ENCODE measurements at regions not wholly inside any gene's neighbourhood (a gene's known extent, or its start where the extent isn't known, plus 50 kb on each side); places are given as distances from the start of the nearest gene placed in this dataset.

- DNase-seq (ENCODE audit: low read depth): no peak
Observed at GRCh38 chr2:6203291-6203959, 511.2 kb downstream of the SOX11 start.

GRCh38 chr2:6206882-6207281 is 514.7 kb downstream of the SOX11 start:
- DNase-seq (ENCODE audit: low read depth): no peak

- DNase-seq (ENCODE audit: low read depth): no peak
Observed at GRCh38 chr2:6211236-6211635, 519.1 kb downstream of the SOX11 start.

GRCh38 chr2:6212491-6212890 is 520.3 kb downstream of the SOX11 start:
- DNase-seq (ENCODE audit: low read depth): no peak

GRCh38 chr2:6213056-6213780 is 521.0 kb downstream of the SOX11 start:
- no peak for DNase-seq (ENCODE audit: low read depth)

GRCh38 chr2:6214471-6214870 is 522.3 kb downstream of the SOX11 start:
- no peak for DNase-seq (ENCODE audit: low read depth)

GRCh38 chr2:6215053-6215452 is 522.9 kb downstream of the SOX11 start:
- no peak for DNase-seq (ENCODE audit: low read depth)

DNA sequence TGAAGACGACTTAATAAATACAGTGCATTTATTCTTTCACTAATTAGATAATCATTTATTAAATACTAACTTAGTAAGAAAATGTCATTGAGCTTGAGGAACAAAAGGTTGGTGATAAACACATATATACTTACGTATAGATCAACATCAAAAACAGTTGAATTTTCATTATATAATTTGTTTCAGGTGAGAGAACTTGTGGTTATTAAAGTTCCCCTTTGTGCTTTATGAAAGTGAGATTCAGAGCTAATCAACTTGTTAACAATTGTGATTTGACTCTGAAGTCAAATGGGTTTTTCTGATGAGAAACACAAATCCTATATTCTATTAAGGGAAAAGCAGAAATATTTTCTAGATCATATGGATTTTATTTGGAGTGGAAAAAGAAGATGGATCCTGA is 524.0 kb downstream of the SOX11 start:
- no peak for DNase-seq (ENCODE audit: low read depth)

GRCh38 chr2:6218926-6219325 is 526.7 kb downstream of the SOX11 start:
- DNase-seq (ENCODE audit: low read depth): no peak

GRCh38 chr2:6219906-6220305 is 527.7 kb downstream of the SOX11 start:
- DNase-seq (ENCODE audit: low read depth): no peak

GRCh38 chr2:6222296-6222695 is 530.1 kb downstream of the SOX11 start:
- no peak for DNase-seq (ENCODE audit: low read depth)

- no peak for DNase-seq (ENCODE audit: low read depth)
Observed at GRCh38 chr2:6224267-6224666, 532.1 kb downstream of the SOX11 start.

GRCh38 chr2:6228251-6228650 is 536.1 kb downstream of the SOX11 start:
- DNase-seq (ENCODE audit: low read depth): no peak

DNA sequence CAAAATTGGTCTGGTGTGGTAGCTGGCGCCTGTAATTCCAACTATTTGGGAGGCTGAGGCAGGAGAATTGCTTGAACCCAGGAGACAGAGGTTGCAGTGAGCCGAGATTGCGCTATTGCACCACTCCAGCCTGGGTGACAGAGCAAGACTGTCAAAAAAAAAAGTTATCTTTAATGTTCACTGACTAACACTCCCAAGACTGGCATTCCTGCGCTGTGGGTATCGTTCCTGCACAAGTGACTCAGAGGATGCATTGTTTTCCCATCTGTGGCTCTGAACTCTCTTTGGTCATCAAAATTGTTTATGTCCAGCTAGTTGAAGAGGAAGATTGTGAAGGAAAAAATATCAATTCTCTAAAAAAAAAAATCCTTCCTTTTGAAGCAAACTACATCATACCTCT is 539.0 kb downstream of the SOX11 start:
- no peak for DNase-seq (ENCODE audit: low read depth)

DNA sequence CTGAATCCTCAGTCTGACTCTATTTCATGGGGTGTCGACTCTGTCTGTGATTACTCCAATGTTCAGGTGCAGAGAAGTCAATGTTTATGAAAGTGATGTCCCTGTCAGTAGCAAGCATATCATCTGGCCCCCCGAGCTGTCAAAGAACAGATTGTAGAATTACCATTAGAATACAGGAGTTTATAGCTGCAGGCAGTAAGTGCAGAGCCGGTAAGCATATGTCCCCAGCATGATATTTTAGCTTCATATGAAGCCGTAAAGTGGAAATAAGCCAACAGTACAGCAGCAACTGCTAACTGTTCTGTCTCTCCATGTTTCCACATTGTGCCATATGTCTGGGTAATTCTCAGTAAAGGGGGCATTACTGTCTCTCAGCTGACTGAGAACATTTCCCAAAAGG is 541.8 kb downstream of the SOX11 start:
- DNase-seq (ENCODE audit: low read depth): no peak

DNA sequence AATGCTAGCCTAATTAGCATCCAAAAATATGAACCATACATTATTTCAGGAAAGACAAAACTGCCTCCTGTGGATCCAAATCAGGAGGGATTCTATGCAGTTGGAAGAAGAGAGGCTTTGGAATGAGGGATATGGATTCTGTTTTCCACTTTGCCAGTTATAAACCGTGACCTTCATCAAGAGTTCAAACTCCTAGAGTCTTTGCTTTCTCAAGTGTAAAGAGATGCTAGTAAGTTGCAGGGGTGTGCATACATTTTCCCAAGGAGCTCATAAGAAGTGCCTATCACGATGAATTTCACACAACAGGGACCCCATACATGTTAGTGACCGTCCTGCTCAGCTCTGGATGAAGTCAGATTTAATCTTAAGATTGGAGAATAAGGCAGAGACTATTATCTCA is 542.5 kb downstream of the SOX11 start:
- DNase-seq (ENCODE audit: low read depth): no peak

DNA sequence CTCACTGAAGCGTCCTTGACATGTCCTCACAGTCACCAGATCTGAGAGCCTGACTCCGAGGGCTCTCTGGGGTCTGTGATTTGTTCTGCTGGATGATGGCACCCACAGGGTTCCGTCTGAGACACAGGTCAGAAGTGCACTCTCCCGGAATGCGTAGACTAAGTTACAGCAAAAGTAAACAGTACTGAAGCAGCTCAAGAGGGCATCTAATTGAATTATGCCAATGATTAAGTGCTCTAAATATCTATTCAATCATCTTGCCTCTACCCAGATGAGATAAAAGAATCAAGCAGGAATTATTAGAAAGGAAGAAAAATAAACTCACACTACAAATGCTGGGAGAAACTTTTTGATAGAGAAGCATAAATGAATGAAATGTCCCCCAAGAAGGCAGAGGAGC is 544.1 kb downstream of the SOX11 start:
- no peak for DNase-seq (ENCODE audit: low read depth)

- DNase-seq (ENCODE audit: low read depth): no peak
Observed at GRCh38 chr2:6237039-6237660, 545.0 kb downstream of the SOX11 start.

GRCh38 chr2:6249557-6249956 is 557.4 kb downstream of the SOX11 start:
- DNase-seq (ENCODE audit: low read depth): no peak

- no peak for DNase-seq (ENCODE audit: low read depth)
Observed at GRCh38 chr2:6254441-6254840, 562.3 kb downstream of the SOX11 start.

- DNase-seq (ENCODE audit: low read depth): no peak
Observed at GRCh38 chr2:6264198-6264597, 572.0 kb downstream of the SOX11 start.

DNA sequence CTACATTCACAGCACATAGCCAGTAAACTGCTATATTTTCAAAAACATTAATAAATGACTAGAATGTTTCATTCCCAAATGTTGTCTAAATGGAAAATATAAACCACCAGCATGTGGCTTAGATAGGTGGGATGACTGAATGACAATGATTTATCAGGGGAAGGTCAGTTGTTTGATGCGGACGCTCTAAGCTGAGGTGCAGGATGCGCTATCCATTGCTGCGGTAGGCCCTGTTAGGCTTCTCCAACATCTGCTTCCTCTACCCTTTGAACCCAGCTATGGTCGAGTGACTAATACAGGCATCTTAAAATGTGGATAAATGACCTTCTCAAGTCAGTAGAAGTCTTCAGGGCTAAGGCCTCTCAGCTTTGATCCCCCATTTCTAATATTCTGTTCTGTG is 584.2 kb downstream of the CMPK2 start:
- no peak for DNase-seq (ENCODE audit: low read depth)

GRCh38 chr2:6283259-6283658 is 582.4 kb downstream of the CMPK2 start:
- no peak for DNase-seq (ENCODE audit: low read depth)

DNA sequence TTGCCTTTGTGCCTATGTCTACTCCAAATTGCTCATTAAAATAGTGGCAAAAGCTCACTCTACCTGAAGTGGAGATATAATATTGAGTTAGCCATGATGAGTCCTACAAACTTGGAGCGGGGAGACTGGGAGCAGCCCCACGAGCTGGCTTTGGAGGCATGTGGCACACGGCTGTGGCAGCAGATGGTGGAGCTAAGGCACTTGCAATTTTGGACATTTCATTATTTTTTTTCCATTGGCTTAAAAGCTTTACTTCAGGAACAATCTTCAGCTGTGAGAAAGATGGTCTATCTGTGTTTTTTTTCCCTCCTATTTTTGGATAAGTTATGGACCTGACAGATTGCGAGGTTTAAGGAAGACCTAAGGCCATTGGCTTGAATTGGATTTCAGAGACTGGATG is 578.3 kb downstream of the CMPK2 start:
- no peak for DNase-seq (ENCODE audit: low read depth)
